CD14-positive monocyte (primary cell): ENCODE measurements at regions not wholly inside any gene's neighbourhood (a gene's known extent, or its start where the extent isn't known, plus 50 kb on each side); places are given as distances from the start of the nearest gene placed in this dataset.

Source experiments
- DNase-seq, 3 donors: peaks; one replicate each; pipeline ENCODE4 v3.0.0-alpha.2; 2011 to 2022
- H2AFZ ChIP-seq: 2 replicates; pipeline ENCODE4 v1.6.0; 2012; ENCODE audit warnings: mild to moderate bottlenecking, low read depth, low read length, inconsistent platforms; ENCODE audit not compliant: insufficient read depth, poor library complexity, severe bottlenecking
- H3K27ac ChIP-seq, 2 donors: 1 replicate in 1 of 2; 2 replicates in 1 of 2; pipeline ENCODE4 v1.5.1; 2012 to 2013; ENCODE audit warnings: low read length in 2 of 2, control low read depth in 1 of 2, inconsistent platforms in 1 of 2, low read depth in 1 of 2, mild to moderate bottlenecking in 1 of 2
- H3K27me3 ChIP-seq, 2 donors: one replicate each; pipeline versions ENCODE4 v1.6.0 to v1.6.1; 2011 to 2013; ENCODE audit warnings: low read length in 2 of 2; ENCODE audit not compliant: control insufficient read depth in 2 of 2, insufficient read depth in 2 of 2
- H3K36me3 ChIP-seq, 2 donors: replicated peaks in 1 of 2; 1 replicate in 1 of 2; 2 replicates in 1 of 2; pipeline versions ENCODE4 v1.5.1 to v1.6.1; 2012 to 2013; ENCODE audit warnings: low read length in 2 of 2, control low read depth in 1 of 2, inconsistent platforms in 1 of 2, mild to moderate bottlenecking in 1 of 2; ENCODE audit not compliant: insufficient read depth in 2 of 2, control insufficient read depth in 1 of 2
- H3K4me1 ChIP-seq, 2 donors: 1 replicate in 1 of 2; 2 replicates in 1 of 2; pipeline versions ENCODE4 v1.5.1 to v1.6.1; 2012 to 2013; ENCODE audit warnings: low read length in 2 of 2, control low read depth in 1 of 2, inconsistent platforms in 1 of 2, mild to moderate bottlenecking in 1 of 2, moderate library complexity in 1 of 2; ENCODE audit not compliant: insufficient read depth in 2 of 2, control insufficient read depth in 1 of 2
- H3K4me2 ChIP-seq: replicated peaks from 2 replicates; pipeline ENCODE3; 2012; ENCODE audit warnings: low read length, moderate library complexity, mild to moderate bottlenecking; ENCODE audit not compliant: poor library complexity, severe bottlenecking; ENCODE audit errors: extremely low read depth
- H3K4me3 ChIP-seq, 3 experiments: fragments of 200-600 bp in 1 of 3; sonication (generic) in 1 of 3; replicated peaks in 1 of 3; 1 replicate in 2 of 3; 2 replicates in 1 of 3; pipeline ENCODE4 v1.5.1; 2011 to 2013; ENCODE audit warnings: low read length in 3 of 3, mild to moderate bottlenecking in 3 of 3, control low read depth in 2 of 3, low read depth in 2 of 3, inconsistent platforms in 1 of 3, moderate library complexity in 1 of 3
- H3K79me2 ChIP-seq: 2 replicates; pipeline ENCODE4 v1.6.0; 2012; ENCODE audit warnings: mild to moderate bottlenecking, control low read depth, inconsistent platforms, low read length, moderate library complexity; ENCODE audit not compliant: insufficient read depth
- H3K9ac ChIP-seq: 2 replicates; pipeline ENCODE4 v1.6.0; 2017; ENCODE audit warnings: low read length, mild to moderate bottlenecking; ENCODE audit not compliant: insufficient read depth, poor library complexity, severe bottlenecking
- H3K9me3 ChIP-seq, 2 donors: replicated peaks in 1 of 2; 1 replicate in 1 of 2; 2 replicates in 1 of 2; pipeline versions ENCODE4 v1.5.1 to v1.6.1; 2012 to 2013; ENCODE audit warnings: low read length in 2 of 2, control low read depth in 1 of 2; ENCODE audit not compliant: control insufficient read depth in 1 of 2, insufficient read depth in 1 of 2
- H4K20me1 ChIP-seq: 2 replicates; pipeline ENCODE4 v1.6.0; 2012; ENCODE audit warnings: mild to moderate bottlenecking, low read length, control low read depth, moderate library complexity; ENCODE audit not compliant: insufficient read depth
- H3K27ac Mint-ChIP-seq, 7 donors: one replicate each; pipeline ENCODE4 v1.8.0; 2020; ENCODE audit warnings: mild to moderate bottlenecking in 7 of 7, mixed read lengths in 7 of 7, moderate library complexity in 6 of 7, inconsistent platforms in 2 of 7
- H3K27me3 Mint-ChIP-seq, 3 donors: one replicate each; pipeline ENCODE4 v1.8.0; 2021 to 2022; ENCODE audit warnings: low read depth in 3 of 3, mild to moderate bottlenecking in 3 of 3, mixed read lengths in 3 of 3, moderate library complexity in 3 of 3, inconsistent platforms in 1 of 3
- H3K36me3 Mint-ChIP-seq, 2 donors: one replicate each; pipeline ENCODE4 v1.8.0; 2020; ENCODE audit warnings: mixed read lengths in 2 of 2, inconsistent platforms in 1 of 2, mild to moderate bottlenecking in 1 of 2
- H3K4me1 Mint-ChIP-seq: one replicate; pipeline ENCODE4 v1.8.0; 2020; ENCODE audit warnings: mild to moderate bottlenecking, mixed read lengths
- H3K4me3 Mint-ChIP-seq, 2 donors: one replicate each; pipeline ENCODE4 v1.8.0; 2020; ENCODE audit warnings: mild to moderate bottlenecking in 2 of 2, mixed read lengths in 2 of 2, moderate library complexity in 1 of 2
- H3K9me3 Mint-ChIP-seq, 7 donors: one replicate each; pipeline ENCODE4 v1.8.0; 2020 to 2022; ENCODE audit warnings: mixed read lengths in 7 of 7, mild to moderate bottlenecking in 6 of 7, moderate library complexity in 6 of 7, inconsistent platforms in 2 of 7
- CTCF ChIP-seq: fragments of 200-600 bp; IDR thresholded peaks from one replicate; pipeline ENCODE4 v1.8.0; 2022; ENCODE audit warnings: antibody characterized with exemption, mild to moderate bottlenecking
- WGBS: methylation state at CpG from one replicate; pipeline ENCODE4 v1.1.5; 2013; ENCODE audit warnings: missing lambda C conversion rate; ENCODE audit not compliant: insufficient coverage; 5-methylcytosine and 5-hydroxymethylcytosine counted together
- intact Hi-C, 2 donors: fragments of 100-400 bp; cut with micrococcal nuclease; formaldehyde crosslinking; loops; one replicate each; pipeline versions ENCODE4 v1.15.0 to v1.15.1; 2023

- intact Hi-C loops: no loop called here
- H3K27me3 Mint-ChIP-seq: peaks cover 0 to 2% (median 0%) of the 10 kb centered on the region in 3 donors
- no peak for TF ChIP-seq CTCF
- no peak overlapping the region for H3K9ac ChIP-seq
- H3K4me1 ChIP-seq: no peaks in the 10 kb centered on the region
- H3K9me3 Mint-ChIP-seq: peaks cover 0 to 4% (median 1%) of the 10 kb centered on the region in 7 donors
- H3K4me3 ChIP-seq: no peak overlapping the region
- H4K20me1 ChIP-seq: no peaks in the 10 kb centered on the region
- H3K36me3 ChIP-seq: no peaks in the 10 kb centered on the region
- no peaks in the 10 kb centered on the region for H3K36me3 Mint-ChIP-seq
- H2AFZ ChIP-seq: no peak overlapping the region
- no peak overlapping the region for H3K27ac ChIP-seq
- DNase-seq: no peak
- H3K9me3 ChIP-seq: no peaks in the 10 kb centered on the region
- H3K4me3 Mint-ChIP-seq: no peak overlapping the region
- no peaks in the 10 kb centered on the region for H3K4me1 Mint-ChIP-seq
- WGBS: 86% methylated on average over 1 of the region's 1 CpG
- H3K4me2 ChIP-seq: no peak overlapping the region
- H3K79me2 ChIP-seq: no peaks in the 10 kb centered on the region
- no peak overlapping the region for H3K27ac Mint-ChIP-seq
- no peaks in the 10 kb centered on the region for H3K27me3 ChIP-seq
These were observed 457.1 kb downstream of the DTWD2 start for GRCh38 chr5:118531276-118531675.

GRCh38 chr5:118529361-118530144 lies 458.8 kb downstream of the DTWD2 start:
- H3K36me3 ChIP-seq: no peaks in the 10 kb centered on the region
- no peak overlapping the region for H3K27ac ChIP-seq
- no peaks in the 10 kb centered on the region for H3K79me2 ChIP-seq
- intact Hi-C loops: no loop called here
- no peak overlapping the region for H2AFZ ChIP-seq
- Mint-ChIP-seq H3K4me1 (no peaks in the 10 kb centered on the region), H3K4me3 (no peak overlapping the region), H3K9me3 (peaks cover 0 to 3% (median 2%) of the 10 kb centered on the region in 7 donors), H3K27me3 (peaks cover 0 to 2% (median 0%) of the 10 kb centered on the region in 3 donors), H3K36me3 (no peaks in the 10 kb centered on the region), H3K27ac (no peak overlapping the region)
- no peaks in the 10 kb centered on the region for H3K27me3 ChIP-seq
- H3K9me3 ChIP-seq: no peaks in the 10 kb centered on the region
- no peak for DNase-seq
- 88% methylated on average over 1 of the region's 7 CpGs for WGBS
- no peak overlapping the region for H3K4me2 ChIP-seq
- H3K4me1 ChIP-seq: no peaks in the 10 kb centered on the region
- no peak for TF ChIP-seq CTCF
- H4K20me1 ChIP-seq: no peaks in the 10 kb centered on the region
- H3K4me3 ChIP-seq: no peak overlapping the region
- H3K9ac ChIP-seq: no peak overlapping the region
